Testis (tissue), 2 donors: ENCODE measurements at regions not wholly inside any gene's neighbourhood (a gene's known extent, or its start where the extent isn't known, plus 50 kb on each side); places are given as distances from the start of the nearest gene placed in this dataset.

Experiments
- DNase-seq: peaks from one replicate; pipeline ENCODE4 v3.0.0-alpha.2; 2019
- H3K27ac ChIP-seq, 2 donors: fragments of 200-600 bp; sonication (generic); one replicate each; pipeline ENCODE4 v1.5.1; 2019
- H3K27me3 ChIP-seq: fragments of 200-600 bp; sonication (generic); one replicate; pipeline ENCODE4 v1.5.1; 2019
- H3K36me3 ChIP-seq: fragments of 200-600 bp; sonication (generic); one replicate; pipeline ENCODE4 v1.5.1; 2017; ENCODE audit warnings: low read depth; ENCODE audit errors: missing control alignments
- H3K4me1 ChIP-seq: fragments of 200-600 bp; sonication (generic); one replicate; pipeline ENCODE4 v1.5.1; 2019
- H3K4me3 ChIP-seq, 2 donors: fragments of 200-600 bp; sonication (generic); one replicate each; pipeline ENCODE4 v1.5.1; 2017 to 2019
- H3K9me3 ChIP-seq: fragments of 200-600 bp; sonication (generic); one replicate; pipeline ENCODE4 v1.5.1; 2017
- POLR2A ChIP-seq: fragments of 450-650 bp; IDR thresholded peaks from one replicate; pipeline ENCODE4 v1.6.1; 2017; ENCODE audit warnings: antibody characterized with exemption, mild to moderate bottlenecking, moderate library complexity
- WGBS, 2 donors: methylation state at CpG; one replicate each; pipeline ENCODE4 v1.1.5; 2018; 5-methylcytosine and 5-hydroxymethylcytosine counted together
- intact Hi-C: fragments of 100-400 bp; cut with DNase I; formaldehyde crosslinking; loops from one replicate; pipeline ENCODE4 v1.15.1; 2023; ENCODE audit warnings: low total_unique reads
- TF ChIP-seq, protein P1 (sequence below), 3 experiments: fragments of 450-650 bp in 2 of 3; fragments of 200-600 bp in 1 of 3; sonication (generic) in 1 of 3; IDR thresholded peaks; one replicate each; pipeline ENCODE4 v1.5.1; 2016 to 2019; ENCODE audit warnings: antibody characterized with exemption in 3 of 3, mild to moderate bottlenecking in 2 of 3, moderate library complexity in 1 of 3

GRCh38 chr14:42676636-42677035 is 1070.0 kb downstream of the LRFN5 start:
- DNase-seq = no peak
- TF ChIP-seq, protein P1, sequence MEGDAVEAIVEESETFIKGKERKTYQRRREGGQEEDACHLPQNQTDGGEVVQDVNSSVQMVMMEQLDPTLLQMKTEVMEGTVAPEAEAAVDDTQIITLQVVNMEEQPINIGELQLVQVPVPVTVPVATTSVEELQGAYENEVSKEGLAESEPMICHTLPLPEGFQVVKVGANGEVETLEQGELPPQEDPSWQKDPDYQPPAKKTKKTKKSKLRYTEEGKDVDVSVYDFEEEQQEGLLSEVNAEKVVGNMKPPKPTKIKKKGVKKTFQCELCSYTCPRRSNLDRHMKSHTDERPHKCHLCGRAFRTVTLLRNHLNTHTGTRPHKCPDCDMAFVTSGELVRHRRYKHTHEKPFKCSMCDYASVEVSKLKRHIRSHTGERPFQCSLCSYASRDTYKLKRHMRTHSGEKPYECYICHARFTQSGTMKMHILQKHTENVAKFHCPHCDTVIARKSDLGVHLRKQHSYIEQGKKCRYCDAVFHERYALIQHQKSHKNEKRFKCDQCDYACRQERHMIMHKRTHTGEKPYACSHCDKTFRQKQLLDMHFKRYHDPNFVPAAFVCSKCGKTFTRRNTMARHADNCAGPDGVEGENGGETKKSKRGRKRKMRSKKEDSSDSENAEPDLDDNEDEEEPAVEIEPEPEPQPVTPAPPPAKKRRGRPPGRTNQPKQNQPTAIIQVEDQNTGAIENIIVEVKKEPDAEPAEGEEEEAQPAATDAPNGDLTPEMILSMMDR (IDR thresholded peaks at IDR 0.05) = no peak
- intact Hi-C loops = no loop called here
- H3K9me3 ChIP-seq = no peaks in the 10 kb centered on the region
- no peak overlapping the region for H3K4me3 ChIP-seq
- H3K4me1 ChIP-seq = no peaks in the 10 kb centered on the region
- WGBS, 2 donors = 89 to 98% methylated on average over 2 of the region's 2 CpGs
- H3K27ac ChIP-seq = no peak overlapping the region
- H3K36me3 ChIP-seq = no peaks in the 10 kb centered on the region
- H3K27me3 ChIP-seq = no peaks in the 10 kb centered on the region

DNA sequence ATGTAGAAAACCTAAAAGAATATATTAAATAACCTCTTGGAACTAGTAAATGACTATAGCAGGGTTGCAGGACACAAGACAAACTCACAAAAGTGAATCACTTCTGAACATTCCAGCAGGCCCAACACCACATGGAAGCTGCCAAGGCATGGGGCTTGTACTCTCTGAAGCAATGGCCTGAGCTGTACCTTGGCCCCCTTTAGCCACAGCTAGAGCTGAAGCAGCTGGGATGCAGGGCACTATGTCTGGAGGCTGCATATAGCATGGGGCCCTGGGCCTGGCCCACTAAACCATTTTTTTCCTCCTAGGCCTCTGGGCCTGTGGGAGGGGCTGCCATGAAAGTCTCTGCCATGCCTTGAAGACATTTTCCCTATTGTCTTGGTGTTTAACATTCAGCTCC is 1067.3 kb downstream of the LRFN5 start:
- Histone ChIP-seq H3K9me3 (no peaks in the 10 kb centered on the region), H3K4me3 (no peak overlapping the region), H3K4me1 (no peaks in the 10 kb centered on the region), H3K36me3 (no peaks in the 10 kb centered on the region), H3K27ac (no peak overlapping the region), H3K27me3 (no peaks in the 10 kb centered on the region)
- intact Hi-C loops = no loop called here
- TF ChIP-seq, protein P1 (IDR thresholded peaks at IDR 0.05) = no peak
- TF ChIP-seq POLR2A = no peak
- DNase-seq = no peak

DNA sequence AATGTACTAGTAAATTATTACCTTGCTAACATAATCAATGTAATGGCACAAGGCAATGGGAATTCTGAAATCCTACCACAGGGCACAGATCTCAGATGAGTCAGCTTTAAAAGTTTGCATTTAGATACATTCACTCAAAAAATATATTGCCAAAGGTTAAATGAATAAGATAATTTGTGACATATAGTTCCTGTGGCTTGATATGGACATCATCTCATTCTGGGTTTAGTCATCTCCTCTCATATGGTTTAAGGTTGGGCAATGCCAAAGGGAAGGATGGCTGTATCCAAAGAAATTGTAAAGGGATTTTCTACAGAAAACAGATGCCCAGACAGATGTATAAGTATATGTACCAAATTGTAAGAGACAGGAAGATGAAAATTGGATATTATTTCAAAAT is 1065.0 kb downstream of the LRFN5 start:
- H3K4me3 ChIP-seq = no peak overlapping the region
- H3K4me1 ChIP-seq = no peaks in the 10 kb centered on the region
- no peak overlapping the region for H3K27ac ChIP-seq
- TF ChIP-seq, protein P1 (IDR thresholded peaks at IDR 0.05) = no peak
- TF ChIP-seq POLR2A = no peak
- H3K36me3 ChIP-seq = no peaks in the 10 kb centered on the region
- intact Hi-C loops = no loop called here
- DNase-seq = no peak
- H3K27me3 ChIP-seq = no peaks in the 10 kb centered on the region
- no peaks in the 10 kb centered on the region for H3K9me3 ChIP-seq

GRCh38 chr14:42665083-42665482 is 1058.4 kb downstream of the LRFN5 start:
- no peaks in the 10 kb centered on the region for H3K36me3 ChIP-seq
- no peaks in the 10 kb centered on the region for H3K4me1 ChIP-seq
- H3K9me3 ChIP-seq = no peaks in the 10 kb centered on the region
- H3K27me3 ChIP-seq = no peaks in the 10 kb centered on the region
- no peak overlapping the region for H3K27ac ChIP-seq
- no peak overlapping the region for H3K4me3 ChIP-seq
- TF ChIP-seq, protein P1 (IDR thresholded peaks at IDR 0.05) = no peak
- no peak for TF ChIP-seq POLR2A
- no peak for DNase-seq
- intact Hi-C loops = no loop called here

DNA sequence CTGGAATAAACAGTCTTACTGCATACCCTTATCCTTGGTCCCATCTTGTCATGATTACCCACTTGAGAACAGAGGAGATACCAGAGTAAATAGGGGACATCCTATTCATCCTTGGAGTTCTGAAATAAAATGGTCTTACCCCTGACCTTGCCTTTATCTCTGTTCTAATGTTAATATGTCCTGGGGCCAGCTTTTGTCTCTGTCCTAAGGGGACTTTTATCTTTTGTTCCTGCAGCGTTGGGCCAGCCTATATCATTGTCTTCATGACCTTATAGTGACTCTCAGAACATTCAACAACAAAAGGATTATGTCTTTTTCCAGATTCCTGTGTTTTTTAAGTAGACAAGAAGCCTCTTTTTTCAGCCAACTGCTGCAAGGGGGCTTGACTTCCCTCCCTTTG is 1057.5 kb downstream of the LRFN5 start:
- intact Hi-C loops = no loop called here
- H3K27ac ChIP-seq = no peak overlapping the region

More for the DNA sequence above, 1057.5 kb downstream of the LRFN5 start:
- Histone ChIP-seq H3K36me3 (no peaks in the 10 kb centered on the region), H3K27me3 (no peaks in the 10 kb centered on the region), H3K4me1 (no peaks in the 10 kb centered on the region), H3K4me3 (no peak overlapping the region), H3K9me3 (no peaks in the 10 kb centered on the region)
- TF ChIP-seq POLR2A = no peak
- TF ChIP-seq, protein P1 (IDR thresholded peaks at IDR 0.05) = no peak
- WGBS, 2 donors = 31 to 57% methylated on average over 1 of the region's 1 CpG
- DNase-seq = no peak
